ENCODE measurements at regions not wholly inside any gene's neighbourhood (a gene's known extent, or its start where the extent isn't known, plus 50 kb on each side); places are given as distances from the start of the nearest gene placed in this dataset.

GRCh38 chr3:87088993-87089841 is 98.3 kb upstream of the VGLL3 start:
- Histone ChIP-seq H3K79me2 (ENCODE audit: insufficient read depth, low read depth, low read length) (no peaks in the 10 kb centered on the region), H3K4me2 (ENCODE audit: low read length) (no peak overlapping the region), H2AFZ (ENCODE audit: low read length) (no peak overlapping the region), H3K4me3 (ENCODE audit: low read depth, low read length, poor library complexity, severe bottlenecking) (no peak overlapping the region), H3K36me3 (ENCODE audit: insufficient read depth, low read length) (no peaks in the 10 kb centered on the region), H4K20me1 (ENCODE audit: insufficient read depth, low read length) (no peaks in the 10 kb centered on the region), H3K9me2 (ENCODE audit: insufficient read depth, low read length) (no peaks in the 10 kb centered on the region), H3K9me3 (ENCODE audit: low read length) (no peaks in the 10 kb centered on the region), H3K27ac (ENCODE audit: low read depth, low read length, poor library complexity, severe bottlenecking) (no peak overlapping the region), H3K4me1 (ENCODE audit: insufficient read depth, low read length, poor library complexity, severe bottlenecking) (no peaks in the 10 kb centered on the region)
- BruUV-seq (replicated peaks), result no TSS peak
- TF ChIP-seq EZH2phosphoT487 (IDR thresholded peaks at IDR 0.05; ENCODE audit: borderline replicate concordance, low read depth, low read length) (no peak), CTCF (conservative IDR thresholded peaks at IDR 0.05; ENCODE audit: low read length) (no peak)
- intact Hi-C loops (cut with micrococcal nuclease; ENCODE audit: unreplicated experiment), result no loop called here
- ChIA-PET POLR2A (interaction anchor here (1.5 kb wide), 1 partner anchor 9 kb away, joined by 5 read pairs; no protein-coding TSS in a partner anchor), CTCF (ENCODE audit: unreplicated experiment) (no interaction called here)
- no peak for DNase-seq (ENCODE audit: low spot score)

- H2AFZ ChIP-seq (ENCODE audit: low read length), result no peak overlapping the region
- no peak overlapping the region for H3K4me3 ChIP-seq (ENCODE audit: low read depth, low read length, poor library complexity, severe bottlenecking)
These were observed 97.6 kb upstream of the VGLL3 start for GRCh38 chr3:87088430-87088992.

More at GRCh38 chr3:87088430-87088992, 97.6 kb upstream of the VGLL3 start:
- Histone ChIP-seq H3K9me2 (ENCODE audit: insufficient read depth, low read length) (no peaks in the 10 kb centered on the region), H4K20me1 (ENCODE audit: insufficient read depth, low read length) (no peaks in the 10 kb centered on the region), H3K79me2 (ENCODE audit: insufficient read depth, low read depth, low read length) (no peaks in the 10 kb centered on the region), H3K4me2 (ENCODE audit: low read length) (no peak overlapping the region), H3K9me3 (ENCODE audit: low read length) (no peaks in the 10 kb centered on the region), H3K36me3 (ENCODE audit: insufficient read depth, low read length) (no peaks in the 10 kb centered on the region), H3K27ac (ENCODE audit: low read depth, low read length, poor library complexity, severe bottlenecking) (no peak overlapping the region), H3K4me1 (ENCODE audit: insufficient read depth, low read length, poor library complexity, severe bottlenecking) (no peaks in the 10 kb centered on the region)
- CTCF ChIA-PET (ENCODE audit: unreplicated experiment), result no interaction called here
- BruUV-seq (replicated peaks), result no TSS peak
- intact Hi-C loops (cut with micrococcal nuclease; ENCODE audit: unreplicated experiment), result no loop called here
- DNase-seq (ENCODE audit: low spot score), result no peak
- POLR2A ChIA-PET, result interaction anchor here (1.5 kb wide), 1 partner anchor 9 kb away, joined by 5 read pairs; no protein-coding TSS in a partner anchor
- TF ChIP-seq CTCF (conservative IDR thresholded peaks at IDR 0.05; ENCODE audit: low read length) (no peak), EZH2phosphoT487 (IDR thresholded peaks at IDR 0.05; ENCODE audit: borderline replicate concordance, low read depth, low read length) (no peak)

Measured in OCI-LY7 (cell line).